ENCODE measurements at regions not wholly inside any gene's neighbourhood (a gene's known extent, or its start where the extent isn't known, plus 50 kb on each side); places are given as distances from the start of the nearest gene placed in this dataset.

DNA sequence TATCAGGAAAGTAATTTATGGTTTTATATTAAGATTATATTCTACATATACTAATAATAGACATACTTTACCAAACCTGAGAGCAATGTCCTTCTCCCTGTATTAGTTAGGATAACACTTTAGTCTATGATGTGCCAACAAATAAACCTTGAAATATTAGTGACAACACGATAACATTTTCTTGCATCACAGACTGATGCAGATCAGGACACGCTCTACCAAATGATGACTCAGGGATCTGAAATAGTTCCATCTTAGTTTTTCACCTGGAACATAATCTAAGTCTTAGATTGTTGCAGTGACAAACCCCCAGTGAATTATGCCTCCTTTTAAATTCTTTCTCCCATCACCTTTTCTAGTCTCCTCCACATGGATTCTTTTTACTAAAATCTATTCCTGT lies 214.2 kb downstream of the CLCN4 start:
- Histone ChIP-seq H3K36me3 (ENCODE audit: control insufficient read depth in 4 of 4, insufficient read depth in 3 of 4, low read depth in 1 of 4, low read length in 3 of 4) (no peaks in the 10 kb centered on the region), H3K27me3 (ENCODE audit: control insufficient read depth in 4 of 4, insufficient read depth in 4 of 4, low read length in 3 of 4) (no peaks in the 10 kb centered on the region), H3K27ac (ENCODE audit: low read depth in 1 of 2, low read length in 2 of 2) (no peak overlapping the region), H3K9ac (ENCODE audit: low read depth in 1 of 2, low read length in 2 of 2) (no peak overlapping the region), H3K4me3 (ENCODE audit: low read depth in 1 of 3, low read length in 3 of 3) (no peak overlapping the region), H3K4me1 (ENCODE audit: control insufficient read depth in 4 of 4, insufficient read depth in 4 of 4, low read length in 3 of 4) (no peaks in the 10 kb centered on the region), H3K9me3 (ENCODE audit: control insufficient read depth in 4 of 4, low read length in 3 of 4) (peaks cover 0 to 4% (median 2%) of the 10 kb centered on the region in 4 donors)
- TF ChIP-seq JUND (IDR thresholded peaks at IDR 0.05) (no peak), FOXA1 (IDR thresholded peaks at IDR 0.05) (no peak), RXRA (IDR thresholded peaks at IDR 0.05) (no peak), YY1 (IDR thresholded peaks at IDR 0.05) (no peak), HNF4G (IDR thresholded peaks at IDR 0.05) (no peak), GABPA (IDR thresholded peaks at IDR 0.05 in 1 of 2, conservative IDR thresholded peaks at IDR 0.05 in 1 of 2) (no peak), RAD21 (IDR thresholded peaks at IDR 0.05) (no peak), EGR1 (IDR thresholded peaks at IDR 0.05; ENCODE audit: low read depth in 2 of 2) (no peak), NR2F2 (IDR thresholded peaks at IDR 0.05) (no peak), HNF4A (conservative IDR thresholded peaks at IDR 0.05) (no peak), TAF1 (conservative IDR thresholded peaks at IDR 0.05) (no peak), SP1 (IDR thresholded peaks at IDR 0.05) (no peak), FOXA2 (IDR thresholded peaks at IDR 0.05) (no peak)
- TF ChIP-seq, protein P1, sequence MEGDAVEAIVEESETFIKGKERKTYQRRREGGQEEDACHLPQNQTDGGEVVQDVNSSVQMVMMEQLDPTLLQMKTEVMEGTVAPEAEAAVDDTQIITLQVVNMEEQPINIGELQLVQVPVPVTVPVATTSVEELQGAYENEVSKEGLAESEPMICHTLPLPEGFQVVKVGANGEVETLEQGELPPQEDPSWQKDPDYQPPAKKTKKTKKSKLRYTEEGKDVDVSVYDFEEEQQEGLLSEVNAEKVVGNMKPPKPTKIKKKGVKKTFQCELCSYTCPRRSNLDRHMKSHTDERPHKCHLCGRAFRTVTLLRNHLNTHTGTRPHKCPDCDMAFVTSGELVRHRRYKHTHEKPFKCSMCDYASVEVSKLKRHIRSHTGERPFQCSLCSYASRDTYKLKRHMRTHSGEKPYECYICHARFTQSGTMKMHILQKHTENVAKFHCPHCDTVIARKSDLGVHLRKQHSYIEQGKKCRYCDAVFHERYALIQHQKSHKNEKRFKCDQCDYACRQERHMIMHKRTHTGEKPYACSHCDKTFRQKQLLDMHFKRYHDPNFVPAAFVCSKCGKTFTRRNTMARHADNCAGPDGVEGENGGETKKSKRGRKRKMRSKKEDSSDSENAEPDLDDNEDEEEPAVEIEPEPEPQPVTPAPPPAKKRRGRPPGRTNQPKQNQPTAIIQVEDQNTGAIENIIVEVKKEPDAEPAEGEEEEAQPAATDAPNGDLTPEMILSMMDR (IDR thresholded peaks at IDR 0.05; ENCODE audit: low read depth, low read length, missing input control), result no peak
- TF ChIP-seq, protein P2, sequence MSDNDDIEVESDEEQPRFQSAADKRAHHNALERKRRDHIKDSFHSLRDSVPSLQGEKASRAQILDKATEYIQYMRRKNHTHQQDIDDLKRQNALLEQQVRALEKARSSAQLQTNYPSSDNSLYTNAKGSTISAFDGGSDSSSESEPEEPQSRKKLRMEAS (IDR thresholded peaks at IDR 0.05), result no peak
- TF ChIP-seq, protein P3, sequence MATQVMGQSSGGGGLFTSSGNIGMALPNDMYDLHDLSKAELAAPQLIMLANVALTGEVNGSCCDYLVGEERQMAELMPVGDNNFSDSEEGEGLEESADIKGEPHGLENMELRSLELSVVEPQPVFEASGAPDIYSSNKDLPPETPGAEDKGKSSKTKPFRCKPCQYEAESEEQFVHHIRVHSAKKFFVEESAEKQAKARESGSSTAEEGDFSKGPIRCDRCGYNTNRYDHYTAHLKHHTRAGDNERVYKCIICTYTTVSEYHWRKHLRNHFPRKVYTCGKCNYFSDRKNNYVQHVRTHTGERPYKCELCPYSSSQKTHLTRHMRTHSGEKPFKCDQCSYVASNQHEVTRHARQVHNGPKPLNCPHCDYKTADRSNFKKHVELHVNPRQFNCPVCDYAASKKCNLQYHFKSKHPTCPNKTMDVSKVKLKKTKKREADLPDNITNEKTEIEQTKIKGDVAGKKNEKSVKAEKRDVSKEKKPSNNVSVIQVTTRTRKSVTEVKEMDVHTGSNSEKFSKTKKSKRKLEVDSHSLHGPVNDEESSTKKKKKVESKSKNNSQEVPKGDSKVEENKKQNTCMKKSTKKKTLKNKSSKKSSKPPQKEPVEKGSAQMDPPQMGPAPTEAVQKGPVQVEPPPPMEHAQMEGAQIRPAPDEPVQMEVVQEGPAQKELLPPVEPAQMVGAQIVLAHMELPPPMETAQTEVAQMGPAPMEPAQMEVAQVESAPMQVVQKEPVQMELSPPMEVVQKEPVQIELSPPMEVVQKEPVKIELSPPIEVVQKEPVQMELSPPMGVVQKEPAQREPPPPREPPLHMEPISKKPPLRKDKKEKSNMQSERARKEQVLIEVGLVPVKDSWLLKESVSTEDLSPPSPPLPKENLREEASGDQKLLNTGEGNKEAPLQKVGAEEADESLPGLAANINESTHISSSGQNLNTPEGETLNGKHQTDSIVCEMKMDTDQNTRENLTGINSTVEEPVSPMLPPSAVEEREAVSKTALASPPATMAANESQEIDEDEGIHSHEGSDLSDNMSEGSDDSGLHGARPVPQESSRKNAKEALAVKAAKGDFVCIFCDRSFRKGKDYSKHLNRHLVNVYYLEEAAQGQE (IDR thresholded peaks at IDR 0.05), result no peak
- TF ChIP-seq, protein P4, sequence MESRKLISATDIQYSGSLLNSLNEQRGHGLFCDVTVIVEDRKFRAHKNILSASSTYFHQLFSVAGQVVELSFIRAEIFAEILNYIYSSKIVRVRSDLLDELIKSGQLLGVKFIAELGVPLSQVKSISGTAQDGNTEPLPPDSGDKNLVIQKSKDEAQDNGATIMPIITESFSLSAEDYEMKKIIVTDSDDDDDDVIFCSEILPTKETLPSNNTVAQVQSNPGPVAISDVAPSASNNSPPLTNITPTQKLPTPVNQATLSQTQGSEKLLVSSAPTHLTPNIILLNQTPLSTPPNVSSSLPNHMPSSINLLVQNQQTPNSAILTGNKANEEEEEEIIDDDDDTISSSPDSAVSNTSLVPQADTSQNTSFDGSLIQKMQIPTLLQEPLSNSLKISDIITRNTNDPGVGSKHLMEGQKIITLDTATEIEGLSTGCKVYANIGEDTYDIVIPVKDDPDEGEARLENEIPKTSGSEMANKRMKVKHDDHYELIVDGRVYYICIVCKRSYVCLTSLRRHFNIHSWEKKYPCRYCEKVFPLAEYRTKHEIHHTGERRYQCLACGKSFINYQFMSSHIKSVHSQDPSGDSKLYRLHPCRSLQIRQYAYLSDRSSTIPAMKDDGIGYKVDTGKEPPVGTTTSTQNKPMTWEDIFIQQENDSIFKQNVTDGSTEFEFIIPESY (IDR thresholded peaks at IDR 0.05), result no peak
- TF ChIP-seq, protein P5, sequence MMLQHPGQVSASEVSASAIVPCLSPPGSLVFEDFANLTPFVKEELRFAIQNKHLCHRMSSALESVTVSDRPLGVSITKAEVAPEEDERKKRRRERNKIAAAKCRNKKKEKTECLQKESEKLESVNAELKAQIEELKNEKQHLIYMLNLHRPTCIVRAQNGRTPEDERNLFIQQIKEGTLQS (IDR thresholded peaks at IDR 0.05), result no peak
- DNase-seq (ENCODE audit: low spot score), result no peak
- WGBS, result 94% methylated on average over 2 of the region's 2 CpGs
